ENCODE measurements at regions not wholly inside any gene's neighbourhood (a gene's known extent, or its start where the extent isn't known, plus 50 kb on each side); places are given as distances from the start of the nearest gene placed in this dataset.

DNA sequence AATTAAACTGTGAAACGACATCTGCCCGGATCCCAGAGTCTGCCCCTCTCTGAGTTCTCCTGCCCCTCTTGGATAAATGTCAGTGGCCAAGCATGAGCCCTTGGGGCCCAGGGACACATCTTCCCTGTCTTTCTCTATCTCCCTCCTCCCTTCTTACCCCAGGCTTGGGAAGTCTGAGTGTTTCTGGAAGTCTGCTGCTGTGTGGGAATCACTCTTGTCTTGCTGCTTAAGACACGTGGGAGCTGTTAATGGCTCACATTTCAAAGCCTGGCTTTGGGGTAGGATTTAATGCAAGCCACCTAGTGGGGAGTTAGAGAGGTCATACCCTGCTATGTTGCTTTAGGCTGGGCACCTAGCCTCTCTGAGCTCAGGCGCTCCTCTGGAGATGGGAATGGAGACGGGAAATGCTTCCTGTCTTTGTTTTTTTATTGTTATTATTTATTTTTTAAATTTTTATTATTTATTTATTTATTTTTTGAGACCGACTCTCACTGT, 218.5 kb upstream of the CIBAR2 start:
- H3K36me3 ChIP-seq = no peaks in the 10 kb centered on the region
- TF ChIP-seq, protein P1, sequence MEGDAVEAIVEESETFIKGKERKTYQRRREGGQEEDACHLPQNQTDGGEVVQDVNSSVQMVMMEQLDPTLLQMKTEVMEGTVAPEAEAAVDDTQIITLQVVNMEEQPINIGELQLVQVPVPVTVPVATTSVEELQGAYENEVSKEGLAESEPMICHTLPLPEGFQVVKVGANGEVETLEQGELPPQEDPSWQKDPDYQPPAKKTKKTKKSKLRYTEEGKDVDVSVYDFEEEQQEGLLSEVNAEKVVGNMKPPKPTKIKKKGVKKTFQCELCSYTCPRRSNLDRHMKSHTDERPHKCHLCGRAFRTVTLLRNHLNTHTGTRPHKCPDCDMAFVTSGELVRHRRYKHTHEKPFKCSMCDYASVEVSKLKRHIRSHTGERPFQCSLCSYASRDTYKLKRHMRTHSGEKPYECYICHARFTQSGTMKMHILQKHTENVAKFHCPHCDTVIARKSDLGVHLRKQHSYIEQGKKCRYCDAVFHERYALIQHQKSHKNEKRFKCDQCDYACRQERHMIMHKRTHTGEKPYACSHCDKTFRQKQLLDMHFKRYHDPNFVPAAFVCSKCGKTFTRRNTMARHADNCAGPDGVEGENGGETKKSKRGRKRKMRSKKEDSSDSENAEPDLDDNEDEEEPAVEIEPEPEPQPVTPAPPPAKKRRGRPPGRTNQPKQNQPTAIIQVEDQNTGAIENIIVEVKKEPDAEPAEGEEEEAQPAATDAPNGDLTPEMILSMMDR (IDR thresholded peaks at IDR 0.05) = peak in 2 of 4 donors; percentile 33
- H3K9me3 ChIP-seq = no peaks in the 10 kb centered on the region
- no peak overlapping the region for H3K4me3 ChIP-seq
- no peaks in the 10 kb centered on the region for H3K27me3 ChIP-seq
- WGBS, 2 donors = 33 to 52% methylated on average over 6 of the region's 6 CpGs
- FAIRE-seq = no peak
- peaks cover 4 to 21% (median 10%) of the 10 kb centered on the region in 3 donors for H3K4me1 ChIP-seq
- peak overlapping the region in 1 of 4 donors; percentile 22 for H3K27ac ChIP-seq
- DNase-seq = peak in 1 of 6 donors; percentile 59
- intact Hi-C loops (cut with DNase I) = no loop called here
- ATAC-seq = peak; percentile 26 to 63 (median 58)

DNA sequence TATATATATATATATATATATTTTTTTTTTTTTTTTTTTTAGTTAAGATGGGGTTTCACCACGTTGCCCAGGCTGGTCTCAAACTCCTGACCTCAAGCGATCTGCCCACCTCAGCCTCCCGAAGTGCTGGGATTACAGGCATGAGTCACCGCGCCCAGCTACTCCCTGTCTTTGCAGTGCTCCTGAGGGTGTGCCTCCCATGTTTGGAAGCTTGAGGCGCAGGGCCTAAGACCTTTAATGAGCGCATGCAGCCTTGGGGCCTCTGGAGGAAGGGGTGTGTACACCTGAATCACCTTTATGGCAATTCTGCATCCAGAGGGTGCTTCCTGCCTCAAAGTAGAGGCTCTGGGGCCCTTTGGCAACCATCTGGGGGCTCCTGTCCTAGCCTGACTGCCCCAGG, 219.4 kb upstream of the CIBAR2 start:
- FAIRE-seq (no peak), DNase-seq (no peak), ATAC-seq (no peak)
- 74 to 93% methylated on average over 7 of the region's 7 CpGs for WGBS, 2 donors
- no peak overlapping the region for H3K27ac ChIP-seq
- intact Hi-C loops (cut with DNase I) = no loop called here
- no peak overlapping the region for H3K4me3 ChIP-seq
- H3K27me3 ChIP-seq = no peaks in the 10 kb centered on the region
- no peaks in the 10 kb centered on the region for H3K9me3 ChIP-seq
- H3K4me1 ChIP-seq = peaks cover 8 to 25% (median 12%) of the 10 kb centered on the region in 3 donors
- TF ChIP-seq, protein P1 (IDR thresholded peaks at IDR 0.05) = no peak
- H3K36me3 ChIP-seq = no peaks in the 10 kb centered on the region

DNA sequence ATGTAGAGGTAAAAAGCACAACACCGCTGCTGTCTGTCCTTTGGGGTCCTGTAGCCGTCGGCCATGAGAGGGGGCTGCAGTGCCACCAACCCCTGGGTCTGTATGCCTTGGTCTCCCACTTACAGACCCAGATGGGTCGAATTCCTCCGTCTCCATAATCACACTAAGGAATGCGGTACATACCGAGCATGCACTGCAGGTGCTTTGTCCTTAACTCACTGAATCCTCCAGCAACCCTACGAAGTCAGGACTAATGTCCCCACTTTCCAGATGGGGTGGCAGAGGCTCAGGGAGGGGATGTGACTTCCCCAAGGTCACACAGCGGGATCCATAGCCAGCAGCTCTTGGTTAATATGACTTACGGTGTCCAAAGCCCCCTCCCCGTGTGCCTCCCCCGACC, 219.9 kb upstream of the CIBAR2 start:
- 89 to 94% methylated on average over 12 of the region's 12 CpGs for WGBS, 2 donors
- Histone ChIP-seq H3K36me3 (no peaks in the 10 kb centered on the region), H3K27ac (no peak overlapping the region), H3K27me3 (no peaks in the 10 kb centered on the region), H3K4me1 (peaks cover 8 to 25% (median 12%) of the 10 kb centered on the region in 3 donors), H3K4me3 (no peak overlapping the region), H3K9me3 (no peaks in the 10 kb centered on the region)
- intact Hi-C loops (cut with DNase I) = no loop called here
- TF ChIP-seq, protein P1 (IDR thresholded peaks at IDR 0.05) = no peak
- ATAC-seq = no peak
- DNase-seq = no peak
- FAIRE-seq = no peak

DNA sequence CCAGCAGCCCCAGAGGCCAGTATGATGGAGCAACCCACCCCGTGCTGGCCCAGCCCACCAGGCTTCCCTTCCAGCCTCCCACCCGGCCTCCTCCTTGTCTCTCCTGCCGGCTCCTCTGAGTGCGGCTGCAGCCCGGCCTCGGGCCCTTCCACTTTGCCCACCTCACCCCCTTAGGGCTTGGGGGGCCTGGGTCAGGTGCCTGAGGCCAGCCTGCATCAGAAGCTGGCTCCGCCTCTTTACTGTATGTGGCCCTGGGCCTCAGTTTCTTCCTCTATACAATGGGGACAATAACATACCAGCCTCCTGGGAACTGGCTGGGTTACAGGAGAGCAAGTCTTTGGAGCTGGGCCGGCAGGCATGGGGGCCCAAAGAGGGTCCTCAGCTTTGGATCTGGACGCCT, 221.1 kb upstream of the CIBAR2 start:
- Histone ChIP-seq H3K4me1 (peaks cover 8 to 25% (median 12%) of the 10 kb centered on the region in 3 donors), H3K36me3 (no peaks in the 10 kb centered on the region), H3K27me3 (no peaks in the 10 kb centered on the region), H3K27ac (no peak overlapping the region), H3K9me3 (no peaks in the 10 kb centered on the region), H3K4me3 (no peak overlapping the region)
- intact Hi-C loops (cut with DNase I) = no loop called here
- 96% methylated on average over 9 of the region's 9 CpGs for WGBS, 2 donors
- ATAC-seq (no peak), FAIRE-seq (no peak), DNase-seq (peak in 1 of 6 donors; percentile 72)
- TF ChIP-seq, protein P1 (IDR thresholded peaks at IDR 0.05) = no peak

DNA sequence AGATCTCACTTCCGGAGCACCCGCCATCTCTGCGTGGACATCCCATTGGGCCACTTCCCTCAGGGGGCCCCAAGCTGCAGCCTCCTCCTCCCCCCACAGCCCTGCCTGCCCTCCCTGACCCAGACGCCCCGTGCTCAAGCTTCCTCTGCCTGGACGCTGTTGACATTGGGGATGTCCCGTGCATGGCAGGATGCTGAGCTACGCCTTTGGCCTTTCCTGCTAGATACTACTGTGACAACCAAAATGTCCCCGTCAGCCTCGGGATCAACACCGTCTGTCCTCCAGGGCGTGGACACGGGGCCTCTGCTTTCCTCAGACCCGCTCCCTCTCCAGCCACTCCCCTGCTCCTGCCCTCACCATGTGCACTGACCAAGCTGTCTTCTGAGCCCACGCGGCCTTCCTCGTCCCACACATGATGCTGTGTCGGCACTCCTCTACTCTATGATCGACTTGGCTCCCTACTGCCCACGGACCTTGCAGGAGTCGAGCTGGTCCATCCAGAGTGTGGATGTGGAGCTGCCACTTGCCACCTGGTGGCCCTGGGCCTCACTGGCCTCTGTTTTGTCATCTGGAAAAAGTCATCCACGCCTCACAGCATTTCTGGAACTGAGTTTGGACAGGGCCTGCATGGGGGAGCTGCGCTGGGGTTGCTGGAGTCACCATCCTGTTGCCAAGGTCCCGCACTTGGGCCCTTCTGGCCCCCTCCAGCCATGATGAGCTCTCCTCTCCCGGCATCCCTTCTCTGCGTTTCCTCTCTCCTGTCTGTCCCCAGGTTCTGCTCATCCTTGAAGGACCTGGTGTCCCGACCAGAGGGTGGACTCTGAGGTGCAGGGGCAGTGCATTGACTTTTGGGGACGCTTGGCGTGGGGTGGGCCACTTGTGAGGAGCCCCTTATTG, 221.7 kb upstream of the CIBAR2 start:
- no peak overlapping the region for H3K4me3 ChIP-seq
- WGBS, 2 donors = 84 to 91% methylated on average over 29 of the region's 29 CpGs
- DNase-seq (no peak), ATAC-seq (no peak), FAIRE-seq (no peak)
- TF ChIP-seq, protein P1 (IDR thresholded peaks at IDR 0.05) = no peak
- H3K27ac ChIP-seq = peak overlapping the region; percentile 81 to 89 (median 84)
- no peaks in the 10 kb centered on the region for H3K27me3 ChIP-seq
- H3K9me3 ChIP-seq = no peaks in the 10 kb centered on the region
- intact Hi-C loops (cut with DNase I) = no loop called here
- peaks cover 8 to 25% (median 12%) of the 10 kb centered on the region in 3 donors for H3K4me1 ChIP-seq
- no peaks in the 10 kb centered on the region for H3K36me3 ChIP-seq

Measured in pancreas (tissue), 10 donors.